Transverse colon (tissue), 3 donors: ENCODE measurements at regions not wholly inside any gene's neighbourhood (a gene's known extent, or its start where the extent isn't known, plus 50 kb on each side); places are given as distances from the start of the nearest gene placed in this dataset.

Experiments
- CTCF ChIP-seq, 5 experiments: fragments of 200-600 bp in 3 of 5; fragments of 450-650 bp in 2 of 5; sonication (generic) in 3 of 5; IDR thresholded peaks; 1 replicate in 2 of 5; 2 replicates in 3 of 5; pipeline ENCODE4 v1.5.1; 2016 to 2017; ENCODE audit warnings: antibody characterized with exemption in 5 of 5, inconsistent platforms in 3 of 5, mild to moderate bottlenecking in 2 of 5, moderate library complexity in 1 of 5
- EP300 ChIP-seq: sonication (generic); formaldehyde crosslinking; IDR thresholded peaks from one replicate; pipeline ENCODE4 v1.6.1; 2017; ENCODE audit warnings: antibody characterized with exemption, low read depth

- no peak for TF ChIP-seq CTCF (IDR thresholded peaks at IDR 0.05)
- no peak for TF ChIP-seq EP300
Measured at GRCh38 chr4:13681570-13681969, 54.0 kb upstream of the BOD1L1 start.
